Epithelial cell of proximal tubule (primary cell): ENCODE measurements at regions not wholly inside any gene's neighbourhood (a gene's known extent, or its start where the extent isn't known, plus 50 kb on each side); places are given as distances from the start of the nearest gene placed in this dataset.
"Not testable (repeated sequence)": the region's sequence is repeated elsewhere in the genome, so short reads cannot be mapped to it uniquely, and the experiment has no call there.

ENCODE experiments used
- DNase-seq: peaks from one replicate; pipeline ENCODE4 v3.0.0-alpha.2; 2011; ENCODE audit warnings: low read depth
- H3K4me3 ChIP-seq: 2 replicates; pipeline ENCODE4 v1.5.1; 2011; ENCODE audit warnings: low read depth, mild to moderate bottlenecking, low read length
- TF ChIP-seq, protein P1 (sequence below): conservative IDR thresholded peaks from 2 replicates; pipeline ENCODE4 v1.5.1; 2012; ENCODE audit warnings: low read depth, mild to moderate bottlenecking, low read length

DNA sequence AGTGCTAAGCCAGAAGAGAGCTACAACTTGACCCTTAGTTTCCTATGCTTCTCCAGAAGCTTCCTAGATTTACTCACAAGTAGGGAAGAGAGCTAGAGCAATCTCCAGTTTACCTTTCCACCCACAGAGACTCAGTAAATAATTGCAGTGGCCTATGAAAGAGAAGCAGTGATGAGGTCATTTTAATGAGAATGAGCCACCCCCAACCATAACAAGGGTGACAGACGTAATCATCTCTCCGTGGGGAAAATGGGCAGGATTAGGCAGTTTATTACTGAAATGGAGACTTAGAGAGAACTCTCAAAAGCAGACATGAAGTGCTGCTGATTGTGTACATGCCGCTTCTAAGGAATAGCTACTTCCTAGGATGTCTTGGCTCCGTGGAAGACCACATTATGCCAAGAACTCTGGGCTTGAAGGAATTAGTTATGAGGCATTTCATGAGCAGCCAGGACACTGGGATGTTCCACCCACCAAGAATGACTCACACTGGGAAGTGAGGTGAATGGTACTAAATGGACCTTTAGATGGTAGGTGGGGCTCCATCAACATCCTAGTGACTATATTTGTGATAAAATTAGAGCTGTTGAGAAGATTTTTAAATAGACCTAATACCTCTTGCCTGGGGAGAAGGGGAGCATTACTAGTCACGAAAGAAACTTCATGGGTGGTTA, 160.9 kb downstream of the EDEM1 start:
- TF ChIP-seq, protein P1, sequence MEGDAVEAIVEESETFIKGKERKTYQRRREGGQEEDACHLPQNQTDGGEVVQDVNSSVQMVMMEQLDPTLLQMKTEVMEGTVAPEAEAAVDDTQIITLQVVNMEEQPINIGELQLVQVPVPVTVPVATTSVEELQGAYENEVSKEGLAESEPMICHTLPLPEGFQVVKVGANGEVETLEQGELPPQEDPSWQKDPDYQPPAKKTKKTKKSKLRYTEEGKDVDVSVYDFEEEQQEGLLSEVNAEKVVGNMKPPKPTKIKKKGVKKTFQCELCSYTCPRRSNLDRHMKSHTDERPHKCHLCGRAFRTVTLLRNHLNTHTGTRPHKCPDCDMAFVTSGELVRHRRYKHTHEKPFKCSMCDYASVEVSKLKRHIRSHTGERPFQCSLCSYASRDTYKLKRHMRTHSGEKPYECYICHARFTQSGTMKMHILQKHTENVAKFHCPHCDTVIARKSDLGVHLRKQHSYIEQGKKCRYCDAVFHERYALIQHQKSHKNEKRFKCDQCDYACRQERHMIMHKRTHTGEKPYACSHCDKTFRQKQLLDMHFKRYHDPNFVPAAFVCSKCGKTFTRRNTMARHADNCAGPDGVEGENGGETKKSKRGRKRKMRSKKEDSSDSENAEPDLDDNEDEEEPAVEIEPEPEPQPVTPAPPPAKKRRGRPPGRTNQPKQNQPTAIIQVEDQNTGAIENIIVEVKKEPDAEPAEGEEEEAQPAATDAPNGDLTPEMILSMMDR = no peak
- DNase-seq = no peak
- no peak overlapping the region for H3K4me3 ChIP-seq

DNA sequence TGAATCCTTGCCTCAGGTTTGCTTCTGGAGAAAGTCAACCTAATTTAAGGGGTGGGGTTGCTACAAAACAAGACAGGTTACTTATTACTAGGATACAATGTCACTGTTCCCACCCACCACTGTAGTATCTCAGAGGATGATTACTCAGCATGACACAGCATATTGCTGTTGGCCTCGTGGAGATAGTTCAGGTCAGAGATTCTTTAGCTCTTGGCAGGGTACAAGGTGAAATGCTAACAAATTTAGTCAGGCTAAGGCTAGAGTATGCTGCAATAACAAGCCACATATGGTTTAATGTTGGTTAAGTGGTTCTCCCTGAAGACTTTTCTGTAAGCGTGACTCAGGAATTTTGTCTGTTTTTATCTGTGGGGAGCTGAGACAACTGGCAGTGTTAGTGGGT, 161.8 kb downstream of the EDEM1 start:
- no peak for DNase-seq
- TF ChIP-seq, protein P1 = no peak
- H3K4me3 ChIP-seq = no peak overlapping the region

DNA sequence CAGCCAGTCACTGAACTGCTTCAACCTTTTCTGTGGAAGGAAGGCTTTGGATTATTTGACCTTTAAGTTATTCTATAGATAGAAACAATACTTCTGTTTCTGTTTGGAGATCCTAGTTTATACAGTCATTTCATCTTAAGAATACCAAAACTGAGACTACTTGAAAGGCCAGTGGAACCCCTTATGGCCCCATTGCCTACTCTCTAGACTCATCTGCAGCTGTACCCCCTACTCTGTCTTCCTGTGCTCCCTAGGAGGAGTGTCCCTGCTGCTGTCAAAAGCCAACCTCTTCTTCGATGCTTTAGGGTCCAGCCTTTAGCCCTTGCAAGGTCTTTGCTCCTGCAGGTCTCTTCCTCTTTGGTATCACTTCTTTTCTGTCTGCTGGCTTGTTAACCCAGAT, 169.6 kb downstream of the EDEM1 start:
- no peak overlapping the region for H3K4me3 ChIP-seq
- TF ChIP-seq, protein P1 = no peak
- DNase-seq = no peak

DNA sequence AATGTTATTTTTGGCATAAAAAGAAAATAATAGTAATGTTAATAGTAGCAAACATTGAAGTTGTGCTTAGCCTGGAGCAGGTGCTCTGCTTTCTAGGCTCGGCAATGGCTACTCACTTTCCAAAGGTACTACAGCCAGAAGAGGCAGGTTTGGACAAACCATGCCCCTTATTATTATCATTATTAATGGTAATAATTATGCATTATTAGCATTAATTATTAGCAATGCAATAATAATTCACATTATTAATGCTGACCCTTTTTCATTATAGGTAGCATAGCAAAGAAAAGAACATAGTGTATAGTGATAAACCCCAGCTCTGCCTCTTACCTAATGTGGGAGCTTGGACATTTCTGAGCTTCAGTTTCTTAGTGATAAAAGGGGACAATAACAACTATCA, 171.4 kb downstream of the EDEM1 start:
- DNase-seq = no peak
- no peak overlapping the region for H3K4me3 ChIP-seq
- TF ChIP-seq, protein P1 = no peak

DNA sequence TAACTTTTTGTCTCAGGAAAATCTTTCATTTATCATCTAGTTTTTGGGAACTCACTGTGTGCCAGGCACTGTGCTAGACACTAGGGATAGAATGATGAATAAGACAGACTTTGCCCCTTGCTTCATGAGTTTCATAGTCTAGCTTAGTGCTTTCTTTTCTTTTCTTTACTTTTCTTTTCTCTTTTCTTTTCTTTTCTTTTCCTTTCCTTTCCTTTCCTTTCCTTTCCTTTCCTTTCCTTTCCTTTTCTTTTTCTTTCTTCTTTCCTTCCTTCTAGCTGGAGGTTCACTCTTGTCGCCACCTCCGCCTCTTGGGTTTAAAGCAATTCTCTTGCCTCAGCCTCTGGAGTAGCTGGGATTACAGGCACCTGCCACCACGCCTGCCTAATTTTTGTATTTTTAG, 172.9 kb downstream of the EDEM1 start:
- DNase-seq = no peak
- TF ChIP-seq, protein P1 = no peak
- H3K4me3 ChIP-seq = no peak overlapping the region

DNA sequence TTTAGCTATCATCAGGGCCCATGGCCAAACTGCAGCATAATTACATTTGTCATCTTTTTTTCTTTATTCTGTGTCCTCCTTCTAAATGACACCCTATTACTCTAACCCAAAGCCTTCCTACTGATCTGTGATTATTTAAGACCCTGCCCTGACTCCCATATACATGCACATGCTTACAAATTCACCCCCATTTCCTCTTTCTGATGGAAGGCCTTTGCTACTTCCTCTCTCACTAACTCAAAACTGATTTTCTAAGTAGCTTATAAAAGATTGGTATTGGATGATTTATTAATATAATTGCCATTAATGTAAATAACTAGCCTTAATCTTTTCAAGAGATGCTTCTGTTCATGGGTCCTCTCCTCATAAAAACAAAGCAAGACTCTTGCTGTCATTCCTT, 179.2 kb downstream of the EDEM1 start:
- no peak overlapping the region for H3K4me3 ChIP-seq
- no peak for DNase-seq
- TF ChIP-seq, protein P1 = no peak

DNA sequence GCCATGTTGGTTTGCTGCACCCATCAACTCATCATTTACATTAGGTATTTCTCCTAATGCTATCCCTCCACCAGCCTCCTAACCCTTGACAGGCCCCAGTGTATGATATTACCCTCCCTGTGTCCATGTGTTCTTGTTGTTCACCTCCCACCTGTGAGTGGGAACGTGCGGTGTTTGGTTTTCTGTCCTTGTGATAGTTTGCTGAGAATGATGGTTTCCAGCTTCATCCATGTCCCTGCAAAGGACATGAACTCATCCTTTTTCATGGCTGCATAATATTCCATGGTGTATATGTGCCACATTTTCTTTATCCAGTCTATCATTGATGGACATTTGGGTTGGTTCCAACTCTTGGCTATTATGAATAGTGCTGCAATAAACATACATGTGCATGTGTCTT, 184.0 kb downstream of the EDEM1 start:
- not testable (repeated sequence) for DNase-seq, H3K4me3 ChIP-seq
